ENCODE measurements at regions not wholly inside any gene's neighbourhood (a gene's known extent, or its start where the extent isn't known, plus 50 kb on each side); places are given as distances from the start of the nearest gene placed in this dataset.
"Not testable (repeated sequence)": the region's sequence is repeated elsewhere in the genome, so short reads cannot be mapped to it uniquely, and the experiment has no call there.

GRCh38 chr10:35972275-35972674 is 330.2 kb upstream of the FZD8 start:
- no peak overlapping the region for H3K27ac ChIP-seq
- no peak for TF ChIP-seq ZFX (IDR thresholded peaks at IDR 0.05)

DNA sequence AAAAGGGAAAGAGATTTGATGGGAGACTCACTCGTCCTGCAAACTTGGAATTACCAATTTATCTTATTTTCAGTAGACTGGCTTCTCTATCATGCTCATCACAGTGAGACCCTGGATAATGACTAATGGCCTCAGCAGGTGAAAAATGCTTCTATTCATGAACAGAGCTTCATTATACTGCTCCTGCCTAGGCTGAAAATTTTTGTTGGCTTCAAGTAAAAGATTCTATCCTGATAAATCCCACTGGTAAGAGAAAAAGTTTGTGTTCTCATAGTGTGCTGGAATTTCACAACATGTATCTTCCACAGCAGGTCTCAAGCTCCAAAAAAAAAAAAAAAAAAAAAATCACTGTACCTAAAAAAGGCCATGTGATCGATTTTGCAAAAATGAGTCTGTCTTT is 329.3 kb upstream of the FZD8 start:
- H3K27ac ChIP-seq = no peak overlapping the region
- no peak for TF ChIP-seq ZFX (IDR thresholded peaks at IDR 0.05)
- TF ChIP-seq, protein P1, sequence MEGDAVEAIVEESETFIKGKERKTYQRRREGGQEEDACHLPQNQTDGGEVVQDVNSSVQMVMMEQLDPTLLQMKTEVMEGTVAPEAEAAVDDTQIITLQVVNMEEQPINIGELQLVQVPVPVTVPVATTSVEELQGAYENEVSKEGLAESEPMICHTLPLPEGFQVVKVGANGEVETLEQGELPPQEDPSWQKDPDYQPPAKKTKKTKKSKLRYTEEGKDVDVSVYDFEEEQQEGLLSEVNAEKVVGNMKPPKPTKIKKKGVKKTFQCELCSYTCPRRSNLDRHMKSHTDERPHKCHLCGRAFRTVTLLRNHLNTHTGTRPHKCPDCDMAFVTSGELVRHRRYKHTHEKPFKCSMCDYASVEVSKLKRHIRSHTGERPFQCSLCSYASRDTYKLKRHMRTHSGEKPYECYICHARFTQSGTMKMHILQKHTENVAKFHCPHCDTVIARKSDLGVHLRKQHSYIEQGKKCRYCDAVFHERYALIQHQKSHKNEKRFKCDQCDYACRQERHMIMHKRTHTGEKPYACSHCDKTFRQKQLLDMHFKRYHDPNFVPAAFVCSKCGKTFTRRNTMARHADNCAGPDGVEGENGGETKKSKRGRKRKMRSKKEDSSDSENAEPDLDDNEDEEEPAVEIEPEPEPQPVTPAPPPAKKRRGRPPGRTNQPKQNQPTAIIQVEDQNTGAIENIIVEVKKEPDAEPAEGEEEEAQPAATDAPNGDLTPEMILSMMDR (conservative IDR thresholded peaks at IDR 0.05) = no peak

DNA sequence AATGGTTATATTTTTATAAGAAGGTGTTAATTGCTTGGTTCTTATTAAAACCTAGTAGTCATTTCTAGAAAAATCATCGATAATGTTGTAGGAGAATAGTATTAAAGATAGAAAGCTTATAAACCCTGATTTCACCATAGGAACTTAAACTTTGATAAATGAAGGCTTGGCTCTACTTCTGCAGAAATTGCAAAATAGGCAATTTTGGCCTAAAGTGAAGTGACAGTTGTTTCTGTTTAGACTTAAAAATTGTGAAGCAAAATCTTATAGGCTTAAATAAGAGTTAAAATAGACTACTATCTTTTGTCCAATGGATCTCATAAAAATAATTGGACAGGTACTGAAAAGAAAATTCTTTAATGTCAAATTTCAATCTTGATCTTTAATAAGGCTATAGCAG is 321.6 kb upstream of the FZD8 start:
- TF ChIP-seq, protein P1 (conservative IDR thresholded peaks at IDR 0.05) = no peak
- TF ChIP-seq ZFX (IDR thresholded peaks at IDR 0.05) = no peak
- H3K27ac ChIP-seq = no peak overlapping the region

DNA sequence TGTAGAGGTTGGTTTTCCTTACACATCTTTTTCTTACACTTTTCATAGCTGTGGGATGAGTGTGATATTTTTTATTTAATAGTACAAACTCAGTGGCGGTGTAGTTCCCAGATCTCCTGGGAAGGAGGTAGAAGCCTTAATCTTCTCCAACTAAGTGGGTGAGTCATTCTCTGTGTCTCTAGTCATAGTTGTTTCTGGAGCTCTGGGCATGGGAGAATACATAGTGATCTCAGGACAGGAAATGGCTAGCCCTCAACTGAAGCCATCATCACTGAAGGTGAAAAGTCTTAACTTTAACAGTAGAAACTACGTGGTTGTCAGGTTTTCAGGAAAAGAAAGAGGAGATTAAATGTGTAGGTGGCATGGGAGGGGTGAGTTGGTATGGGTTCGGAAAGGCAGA is 319.4 kb upstream of the FZD8 start:
- TF ChIP-seq, protein P1 (conservative IDR thresholded peaks at IDR 0.05) = no peak
- TF ChIP-seq ZFX (IDR thresholded peaks at IDR 0.05) = no peak
- H3K27ac ChIP-seq = no peak overlapping the region

- TF ChIP-seq ZFX (IDR thresholded peaks at IDR 0.05) = no peak
- TF ChIP-seq, protein P1 (conservative IDR thresholded peaks at IDR 0.05) = no peak
- H3K27ac ChIP-seq = no peak overlapping the region
These were observed 317.2 kb upstream of the FZD8 start for GRCh38 chr10:35959252-35959651.

GRCh38 chr10:35958609-35959008 is 316.5 kb upstream of the FZD8 start:
- not testable (repeated sequence) for H3K27ac ChIP-seq

- no peak overlapping the region for H3K27ac ChIP-seq
- TF ChIP-seq, protein P1 (conservative IDR thresholded peaks at IDR 0.05) = no peak
- TF ChIP-seq ZFX (IDR thresholded peaks at IDR 0.05) = no peak
These were observed 308.6 kb upstream of the FZD8 start for GRCh38 chr10:35950701-35951100.

- TF ChIP-seq ZFX (IDR thresholded peaks at IDR 0.05) = no peak
- TF ChIP-seq, protein P1 (conservative IDR thresholded peaks at IDR 0.05) = no peak
These were observed 308.1 kb upstream of the FZD8 start for GRCh38 chr10:35950226-35950625.

DNA sequence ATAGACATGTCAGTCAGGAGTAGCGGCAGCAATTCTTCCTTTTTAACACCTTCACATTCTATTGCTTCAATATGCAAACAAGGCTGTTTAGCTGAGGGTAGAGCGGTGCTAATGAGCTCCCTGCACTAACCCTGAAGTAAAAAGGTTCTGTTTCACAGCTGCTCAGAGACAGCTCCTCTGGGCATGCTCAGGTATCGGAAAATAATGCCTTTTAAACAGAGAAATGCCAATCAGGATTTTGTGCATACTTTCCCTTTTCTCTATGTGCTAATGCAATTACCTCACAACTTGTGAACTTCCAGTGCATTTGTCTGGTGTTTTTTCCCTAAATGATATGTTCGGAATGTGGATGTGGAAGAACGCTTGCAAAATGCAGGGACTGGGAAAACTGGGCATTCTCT is 307.7 kb upstream of the FZD8 start:
- no peak overlapping the region for H3K27ac ChIP-seq
- no peak for TF ChIP-seq ZFX (IDR thresholded peaks at IDR 0.05)
- TF ChIP-seq, protein P1 (conservative IDR thresholded peaks at IDR 0.05) = no peak

More at GRCh38 chr10:35950226-35950625, 308.1 kb upstream of the FZD8 start:
- no peak overlapping the region for H3K27ac ChIP-seq

Data from C4-2B (cell line).